NCI-H446 (cell line): ENCODE measurements at regions not wholly inside any gene's neighbourhood (a gene's known extent, or its start where the extent isn't known, plus 50 kb on each side); places are given as distances from the start of the nearest gene placed in this dataset.

ENCODE experiments used
- DNase-seq, 2 experiments: peaks; one replicate each; lab custom pipeline; 2025; lab: John Stamatoyannopoulos, UW

DNA sequence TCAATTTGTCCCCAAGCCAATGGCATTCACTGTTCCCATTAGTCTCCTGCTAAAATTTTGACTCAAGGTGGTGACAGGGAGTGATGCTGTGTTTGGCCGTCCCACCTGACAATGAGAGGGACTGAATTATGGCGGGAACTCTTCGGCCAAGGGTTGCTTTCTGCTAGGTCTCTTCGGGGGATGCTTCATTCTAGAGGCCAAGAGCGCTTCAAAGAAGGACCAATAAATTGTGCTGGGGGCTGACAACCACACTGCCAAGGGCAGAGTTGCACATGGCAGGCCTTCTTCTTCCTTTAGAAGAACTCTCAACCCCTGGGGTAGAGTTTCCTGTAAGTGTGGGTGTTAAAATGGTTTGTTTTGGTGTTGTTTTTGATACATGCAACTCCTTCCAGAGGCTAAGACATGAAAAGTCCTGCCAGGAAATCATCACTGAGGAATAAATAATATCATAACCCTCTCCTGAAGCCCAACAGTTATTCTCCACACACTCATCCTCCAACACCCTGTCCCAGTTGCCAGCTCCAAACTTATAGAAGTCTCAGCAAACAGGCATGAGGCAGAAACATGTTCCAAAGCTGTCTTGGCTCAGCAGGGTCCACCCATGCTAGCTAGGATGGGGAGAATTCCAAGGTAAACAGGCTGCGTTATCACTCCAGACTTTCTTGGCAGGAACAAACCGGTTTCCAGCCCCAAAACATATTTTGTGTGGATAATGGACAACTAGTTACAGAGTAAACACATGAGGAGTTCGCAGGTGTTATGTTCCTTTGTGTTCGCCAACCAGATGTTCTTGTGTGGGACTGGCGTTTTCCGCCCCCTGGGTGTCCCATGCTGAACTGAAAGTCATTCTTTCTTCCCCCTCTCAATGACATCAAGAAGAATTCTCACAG lies 396.7 kb upstream of the RGMA start:
- DNase-seq, result no peak

DNA sequence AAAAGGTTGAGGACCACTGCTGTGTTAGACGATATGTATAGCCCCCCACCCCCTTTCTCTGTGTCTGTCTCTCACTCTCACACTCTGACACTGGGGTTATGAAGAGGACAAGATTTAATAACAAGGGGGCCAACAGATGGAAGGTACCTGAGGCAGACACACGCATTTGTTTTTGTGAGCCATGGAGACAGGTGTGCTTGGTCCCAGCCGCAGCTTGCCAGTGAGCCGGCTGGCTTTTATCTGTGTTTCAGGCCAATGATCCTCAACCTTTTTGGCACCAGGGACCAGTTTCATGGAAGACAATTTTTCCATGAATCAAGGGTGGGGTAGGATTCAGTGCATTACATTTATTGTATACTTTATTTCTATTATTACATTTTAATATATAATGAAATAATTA lies 394.9 kb upstream of the RGMA start:
- no peak for DNase-seq

DNA sequence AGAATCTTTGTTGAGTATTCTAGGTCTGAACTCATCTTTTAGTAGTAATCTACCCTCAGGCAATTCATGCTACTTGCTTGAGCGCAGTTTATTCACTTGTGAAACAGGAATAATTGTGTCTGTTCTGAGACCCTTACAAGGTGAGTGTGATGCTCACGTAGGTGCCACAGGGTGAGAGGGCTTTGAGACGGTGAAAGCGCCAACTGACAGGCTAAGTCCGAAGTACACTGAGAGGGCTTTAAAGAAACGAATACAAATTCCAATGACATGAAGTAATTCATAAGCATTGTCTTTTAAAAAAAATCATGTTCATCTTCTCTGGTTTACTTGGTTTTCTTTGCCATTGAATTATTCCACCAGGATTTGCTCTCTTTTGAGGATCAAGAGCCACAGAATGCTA lies 393.7 kb upstream of the RGMA start:
- DNase-seq, result no peak

DNA sequence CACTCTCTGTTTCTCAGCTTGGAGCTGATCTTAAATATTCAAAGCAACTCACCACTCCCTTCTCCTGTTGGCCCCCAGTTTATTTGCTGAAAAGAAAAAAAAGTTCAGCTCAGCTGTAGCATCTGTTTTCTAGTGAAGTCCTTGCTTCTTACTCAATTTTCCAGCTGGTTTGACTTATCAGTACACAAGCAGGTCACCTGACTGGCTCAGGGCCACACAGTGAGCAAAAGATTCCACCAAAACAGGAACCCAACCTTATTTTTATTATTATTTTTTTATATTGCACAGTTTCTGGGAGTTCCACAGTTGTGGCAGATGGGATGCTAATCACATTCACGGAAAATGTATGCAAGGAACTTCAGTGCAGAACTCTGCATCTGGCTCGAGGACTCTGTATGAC lies 390.7 kb upstream of the RGMA start:
- DNase-seq, result no peak

DNA sequence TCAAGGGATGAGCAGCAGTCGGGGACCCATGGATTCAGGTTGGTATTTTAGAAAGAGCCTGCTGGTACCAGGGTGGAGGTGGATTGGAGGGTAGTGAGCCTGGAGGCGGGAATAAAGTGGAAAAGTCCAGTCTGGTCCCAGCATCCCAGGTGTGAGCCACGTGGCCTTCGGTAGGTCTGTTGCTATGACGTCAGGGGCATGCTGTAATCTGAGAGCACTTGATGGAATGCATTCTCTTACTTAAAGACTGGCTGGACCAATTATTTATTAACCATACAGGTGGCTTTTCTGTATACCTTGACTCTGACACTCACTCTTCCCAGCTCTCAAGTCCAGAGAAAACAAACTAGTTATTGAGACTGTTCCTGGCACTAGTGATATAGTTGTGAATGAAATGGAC lies 389.9 kb upstream of the RGMA start:
- no peak for DNase-seq

DNA sequence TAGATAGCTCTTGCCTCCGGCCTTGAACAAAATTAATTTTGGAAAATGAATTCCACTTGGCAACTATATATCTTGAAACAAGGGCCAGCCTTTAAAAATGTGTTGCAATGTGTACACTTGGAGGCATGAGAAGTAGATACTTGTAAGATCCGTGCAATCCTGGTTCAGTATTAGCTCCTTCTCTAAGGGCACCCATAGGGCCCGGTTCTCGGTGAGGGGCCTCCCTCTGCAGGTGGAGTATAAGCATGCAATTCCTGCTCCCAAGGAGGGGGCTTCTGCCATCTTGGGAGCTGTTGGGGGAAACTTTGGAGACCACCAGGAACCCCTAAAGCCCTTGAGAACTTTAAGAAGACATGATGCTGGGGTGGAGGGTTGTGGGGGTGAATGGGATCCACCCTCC lies 388.7 kb upstream of the RGMA start:
- DNase-seq, result no peak

DNA sequence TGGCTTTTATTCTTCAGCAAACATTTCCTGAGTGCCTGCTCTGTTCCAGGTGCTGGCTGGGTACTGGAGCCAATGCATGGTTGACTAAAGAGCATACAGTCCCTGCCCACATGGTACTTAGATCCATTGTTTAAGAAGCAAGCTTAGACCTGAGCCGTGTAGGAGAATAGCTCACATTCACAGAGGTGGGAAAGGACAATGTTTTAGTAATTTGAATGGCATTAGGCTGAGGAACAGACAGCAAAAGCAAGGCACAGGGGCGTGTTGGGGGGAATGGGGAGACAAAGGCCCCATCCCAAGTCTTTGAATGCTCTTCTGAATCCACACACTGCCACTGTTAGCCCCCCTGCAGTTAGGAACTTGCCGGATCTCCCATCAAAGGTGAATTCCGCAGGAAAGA lies 388.2 kb upstream of the RGMA start:
- no peak for DNase-seq

DNA sequence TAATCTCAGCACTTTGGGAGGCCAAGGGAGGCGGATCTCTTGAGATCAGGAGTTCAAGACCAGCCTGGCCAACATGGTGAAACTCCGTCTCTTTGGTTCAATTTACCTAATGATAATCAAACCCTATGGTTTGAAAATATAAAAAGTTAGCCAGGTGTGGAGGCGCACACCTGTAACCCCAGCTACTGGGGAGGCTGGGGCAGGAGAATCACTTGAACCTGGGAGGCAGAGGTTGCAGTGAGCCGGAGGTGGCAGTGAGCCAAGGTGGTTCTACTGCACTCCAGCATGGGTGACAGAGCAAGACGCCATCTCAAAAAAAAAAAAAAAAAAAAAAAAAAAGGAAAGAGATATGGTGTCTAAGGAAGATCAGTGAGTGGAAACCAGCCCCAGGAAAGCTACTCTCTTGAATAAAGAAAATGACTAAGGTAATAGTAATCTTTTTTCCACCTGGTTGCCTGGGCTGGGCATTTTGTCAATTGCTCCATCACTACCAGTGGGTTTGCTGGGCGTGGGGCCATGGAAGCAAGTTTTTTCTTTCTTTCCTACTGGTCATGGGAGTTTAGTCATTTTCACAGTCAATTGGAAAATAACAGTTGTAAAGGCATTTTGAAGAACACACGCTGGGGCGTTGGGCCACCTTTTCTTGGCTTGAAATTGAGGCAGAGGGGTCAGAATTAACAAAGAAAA lies 387.6 kb upstream of the RGMA start:
- no peak for DNase-seq

DNA sequence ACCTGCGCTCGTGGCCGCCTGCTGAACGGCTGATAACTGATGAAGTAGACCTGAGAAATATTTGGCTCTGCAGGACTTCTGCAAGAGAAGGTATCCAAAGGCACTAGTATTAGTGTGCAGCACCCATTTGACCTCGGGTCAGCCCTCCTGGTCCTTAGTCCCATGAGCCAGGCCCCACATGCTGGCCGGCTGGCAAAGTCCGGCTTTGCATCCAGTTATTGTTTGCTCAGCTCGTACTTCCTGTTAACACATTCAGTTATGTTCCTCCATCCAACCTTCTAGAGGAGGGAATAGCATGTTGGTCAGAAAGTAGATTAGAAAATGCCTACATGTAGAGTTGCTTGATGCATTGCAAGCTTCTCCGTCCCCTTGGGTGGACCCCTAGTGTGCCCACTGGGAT lies 385.7 kb upstream of the RGMA start:
- no peak for DNase-seq

DNA sequence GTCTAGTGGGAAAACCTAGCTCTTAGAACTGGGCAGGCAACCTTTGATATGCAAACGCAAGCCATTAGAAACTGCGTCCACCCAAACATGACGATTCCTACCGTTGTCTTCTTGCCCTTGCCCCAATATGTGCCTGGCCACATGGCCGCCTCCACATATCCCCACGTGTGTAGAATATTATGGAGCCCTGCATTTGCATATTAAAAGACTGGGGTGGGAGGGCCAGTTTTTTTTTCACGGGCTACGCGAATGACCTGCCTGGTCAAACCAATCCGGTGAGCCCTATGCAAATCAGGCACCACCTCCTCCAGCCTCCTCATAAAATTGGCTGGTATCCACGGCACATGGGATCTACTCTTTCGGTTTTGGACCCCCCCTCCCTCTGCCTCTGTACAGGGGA lies 381.0 kb upstream of the RGMA start:
- no peak for DNase-seq

DNA sequence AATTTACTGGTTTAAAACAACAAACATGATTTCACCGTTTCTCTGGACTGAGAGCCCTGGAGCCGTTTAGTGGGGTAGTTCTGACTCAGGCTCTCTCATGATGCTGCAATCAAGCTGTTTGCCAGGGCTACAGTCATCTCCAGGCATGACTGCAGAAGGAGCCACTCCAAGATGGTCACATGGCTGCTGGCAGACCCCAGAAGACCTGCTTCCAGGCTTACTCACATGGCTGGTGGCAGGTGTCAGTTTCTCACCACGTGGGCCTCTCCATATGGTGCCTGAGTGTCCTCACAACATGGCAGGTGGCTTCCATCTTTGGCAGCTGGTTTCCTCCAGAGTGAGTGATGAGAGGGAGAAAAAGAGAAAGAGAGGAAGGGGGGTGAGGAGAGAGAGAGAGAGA lies 378.3 kb upstream of the RGMA start:
- DNase-seq, result peak in 1 of 2 experiments; percentile 28

DNA sequence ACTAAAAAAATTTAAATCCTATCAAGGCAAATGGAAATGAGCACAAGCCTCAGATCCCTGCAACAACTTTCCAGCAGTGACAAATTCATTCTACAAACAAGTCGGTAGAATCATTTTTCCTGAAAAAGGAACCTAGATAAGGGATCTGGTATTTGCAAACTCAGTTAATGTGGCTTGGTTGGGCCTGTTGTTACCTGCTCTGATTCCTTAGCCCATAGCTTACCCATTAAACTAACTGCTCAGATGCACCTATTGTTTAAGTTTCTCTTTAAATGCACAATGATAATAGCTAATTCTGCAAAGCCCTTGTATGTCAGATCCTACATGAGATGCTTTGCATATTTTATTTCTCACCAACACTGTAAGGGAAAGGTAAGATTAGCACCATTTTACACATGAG lies 377.4 kb upstream of the RGMA start:
- no peak for DNase-seq

DNA sequence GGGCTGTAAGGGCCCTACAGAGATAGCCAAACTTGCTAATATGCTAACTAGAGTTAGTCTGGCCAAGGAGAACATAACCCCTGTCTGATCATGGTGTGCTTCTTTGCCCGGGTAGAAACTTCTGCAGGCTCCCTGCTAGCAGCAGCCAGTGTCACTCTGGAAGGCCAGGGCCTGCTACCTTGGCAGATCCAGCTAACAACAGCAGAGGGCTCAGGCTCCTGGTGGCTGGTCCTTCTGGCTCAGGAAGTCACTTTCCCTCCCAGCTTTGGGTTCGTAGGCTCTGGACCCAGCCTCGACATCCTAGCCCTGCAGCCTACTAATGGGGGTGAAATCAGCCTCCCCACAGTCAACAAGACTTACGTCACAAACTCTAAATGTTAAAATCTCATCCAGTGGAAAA lies 373.7 kb upstream of the RGMA start:
- no peak for DNase-seq

DNA sequence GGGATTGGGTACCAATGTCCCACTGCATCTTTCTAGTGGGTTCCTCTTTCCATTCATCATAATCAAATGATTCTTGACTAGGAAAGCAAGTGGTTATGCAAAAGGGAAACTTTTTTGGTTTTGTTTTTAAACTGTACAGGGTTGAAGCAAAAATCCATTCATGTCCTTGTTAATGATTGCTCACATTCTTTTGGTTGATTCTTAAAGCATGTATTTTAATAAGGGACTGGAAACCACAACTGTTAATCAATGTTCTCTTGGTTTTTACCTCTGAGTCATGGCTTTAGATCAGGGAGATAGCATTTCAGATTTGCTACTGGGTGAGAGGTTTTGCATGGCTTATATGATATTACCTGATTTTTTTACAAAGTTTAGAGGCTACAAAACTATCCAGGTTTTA lies 371.7 kb upstream of the RGMA start:
- DNase-seq, result no peak

DNA sequence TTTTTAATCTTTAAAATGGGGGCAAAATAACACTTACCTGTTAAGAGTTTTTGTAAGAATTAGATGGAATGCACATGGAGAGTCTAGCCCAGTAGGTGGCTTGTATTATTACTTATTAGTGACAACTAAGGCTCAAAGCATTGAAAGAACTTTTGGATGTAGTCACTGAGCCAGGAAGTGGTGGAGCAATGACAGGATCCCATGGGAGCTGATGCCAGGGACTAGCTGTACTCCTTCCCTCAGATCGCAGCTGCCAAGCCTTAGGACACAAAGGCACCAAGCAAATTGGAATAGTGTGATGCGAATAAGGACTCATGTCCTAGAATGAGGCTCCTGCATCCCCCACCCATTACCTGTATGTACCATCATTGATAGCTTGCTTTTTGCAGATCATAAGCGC lies 370.4 kb upstream of the RGMA start:
- no peak for DNase-seq

DNA sequence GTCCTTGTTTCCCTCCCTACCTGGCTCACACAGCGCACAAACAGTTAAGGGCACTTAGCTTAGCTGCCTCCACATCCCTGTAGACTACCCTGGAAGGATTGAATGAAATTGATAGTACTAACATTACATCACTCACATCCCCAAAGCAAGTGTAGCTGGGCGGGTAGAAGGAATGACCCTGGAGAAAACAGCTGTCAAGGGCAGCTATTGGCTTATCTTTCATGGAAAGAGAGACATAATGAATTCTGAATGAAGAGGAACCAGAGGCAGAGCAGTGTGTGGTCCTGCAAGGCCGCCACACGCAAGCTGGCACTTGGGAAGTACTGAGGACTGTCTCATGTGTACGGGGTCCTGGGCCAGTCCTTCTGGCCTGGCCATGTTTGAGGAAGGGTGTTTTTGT lies 369.6 kb upstream of the RGMA start:
- no peak for DNase-seq

DNA sequence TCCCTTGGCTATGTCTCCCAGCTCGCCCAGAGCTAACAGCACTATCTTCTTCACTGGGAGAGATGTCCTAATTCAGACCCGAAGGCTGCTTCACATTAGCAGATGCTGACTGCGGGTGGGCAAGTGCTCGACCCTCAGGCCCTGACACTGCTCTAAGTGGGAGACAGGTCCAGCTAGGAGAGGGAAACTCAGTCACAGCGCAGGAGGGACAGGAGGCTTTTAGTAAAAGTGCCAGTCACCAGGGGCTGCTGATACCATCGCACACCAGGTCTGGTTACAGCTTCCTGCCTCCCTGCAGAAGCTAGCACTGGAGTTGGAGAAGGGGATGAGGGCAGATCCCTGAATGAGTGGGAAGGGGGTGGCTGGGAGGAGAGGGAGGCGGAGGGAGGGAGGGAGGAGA lies 365.8 kb upstream of the RGMA start:
- DNase-seq, result no peak

DNA sequence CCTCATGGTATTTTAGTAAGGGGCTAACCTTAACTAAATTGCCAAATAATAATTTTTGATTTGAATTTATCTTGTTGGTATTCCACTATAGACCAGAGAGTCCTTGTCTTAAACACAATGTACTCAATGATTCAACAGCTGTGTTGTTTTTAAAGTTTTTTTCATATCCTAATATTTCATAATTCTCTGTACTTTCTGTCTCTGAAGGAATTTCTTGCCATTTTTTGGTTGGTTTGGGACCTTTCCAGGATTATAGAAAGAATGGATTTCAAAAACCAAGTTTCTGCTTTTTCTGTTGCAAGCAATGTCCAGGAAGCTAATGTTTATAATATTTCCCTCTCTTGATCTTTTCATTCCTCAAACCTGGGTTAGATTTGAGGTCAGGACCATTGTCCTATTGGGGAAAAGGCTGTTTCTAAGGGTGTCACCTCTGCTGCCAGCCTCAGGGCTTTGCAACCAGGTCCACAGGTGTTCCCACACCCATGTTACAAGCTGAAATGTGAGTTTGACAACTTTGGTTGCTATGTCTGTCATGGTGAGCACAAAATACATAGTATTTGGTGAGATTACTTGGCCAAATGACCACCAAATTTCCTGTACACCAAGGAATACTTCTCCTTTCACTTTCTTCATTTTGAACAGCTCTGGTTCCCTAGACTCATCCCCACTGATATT lies 363.7 kb upstream of the RGMA start:
- DNase-seq, result no peak

DNA sequence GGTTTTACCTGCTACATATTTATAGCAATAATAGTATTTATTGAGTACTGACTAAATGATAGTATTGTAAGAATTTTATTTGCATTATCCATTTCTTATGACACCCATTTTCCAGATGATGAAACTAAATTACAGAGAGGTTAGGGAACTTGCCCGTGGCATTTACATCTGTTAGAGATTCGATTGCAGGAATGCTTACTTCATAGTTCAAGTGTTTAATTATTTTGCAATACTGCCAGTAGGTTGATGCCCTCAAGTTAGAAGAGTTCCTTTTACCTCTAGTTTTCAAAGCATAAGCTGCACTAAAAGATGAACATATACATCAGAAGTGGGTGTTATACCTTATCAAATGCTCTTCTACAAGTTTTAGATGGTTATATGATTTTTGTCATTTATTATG lies 362.8 kb upstream of the RGMA start:
- DNase-seq, result no peak

DNA sequence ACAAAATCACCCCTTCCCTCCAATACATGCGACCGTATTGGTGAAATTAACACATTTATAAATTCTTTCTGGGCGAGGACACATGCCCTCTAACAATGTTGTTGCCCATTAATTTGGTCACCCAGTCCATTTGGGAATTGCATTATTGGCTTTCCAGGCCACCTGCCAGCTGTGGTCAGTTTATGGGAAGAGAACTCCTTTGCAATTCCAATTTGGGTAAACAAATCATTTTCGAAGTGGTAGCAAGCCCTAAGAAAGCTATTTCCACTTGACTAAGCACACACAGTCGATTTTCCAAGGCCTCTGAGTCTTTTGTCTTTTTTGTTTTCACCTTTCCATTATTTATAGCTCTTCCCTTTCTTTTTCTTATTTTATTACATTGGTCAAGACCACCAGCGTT lies 362.3 kb upstream of the RGMA start:
- DNase-seq, result no peak

DNA sequence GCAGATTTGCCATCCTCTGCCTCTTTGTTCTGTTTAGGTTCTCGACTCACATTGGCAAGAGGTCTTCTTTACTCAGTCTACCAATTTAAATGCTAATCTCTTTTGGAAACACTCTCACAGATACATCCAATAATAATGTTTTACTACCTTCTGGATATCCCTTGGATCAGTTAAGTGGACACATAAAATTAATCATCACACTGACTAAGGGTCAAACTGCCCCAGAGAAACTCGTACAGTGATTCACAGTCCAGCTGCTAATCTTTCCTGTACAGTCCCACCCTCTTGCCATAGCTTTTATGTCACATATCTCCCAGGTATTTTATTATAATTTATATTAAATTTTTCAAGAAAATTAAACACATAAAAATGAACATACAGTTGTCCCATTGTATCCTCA lies 360.8 kb upstream of the RGMA start:
- DNase-seq, result no peak

DNA sequence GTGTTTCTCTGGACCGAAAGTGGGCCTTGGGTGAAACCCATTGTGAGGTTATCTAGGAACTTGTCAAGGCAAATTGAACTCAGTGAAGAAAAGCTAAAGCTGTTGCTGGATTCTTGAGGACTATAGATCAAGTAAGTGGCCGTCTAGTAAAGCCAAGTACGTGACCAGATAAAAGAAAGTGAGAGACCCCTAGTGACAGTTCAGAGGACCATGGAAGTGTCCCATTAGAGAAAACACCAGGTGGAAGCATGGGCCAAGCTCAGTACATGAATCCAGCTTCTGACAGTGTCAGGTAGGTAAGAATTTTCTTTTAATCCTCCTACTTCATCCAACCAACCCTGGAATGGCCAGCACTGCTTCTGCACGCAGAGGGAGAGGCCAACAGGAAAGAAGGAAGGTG lies 349.3 kb upstream of the RGMA start:
- no peak for DNase-seq

DNA sequence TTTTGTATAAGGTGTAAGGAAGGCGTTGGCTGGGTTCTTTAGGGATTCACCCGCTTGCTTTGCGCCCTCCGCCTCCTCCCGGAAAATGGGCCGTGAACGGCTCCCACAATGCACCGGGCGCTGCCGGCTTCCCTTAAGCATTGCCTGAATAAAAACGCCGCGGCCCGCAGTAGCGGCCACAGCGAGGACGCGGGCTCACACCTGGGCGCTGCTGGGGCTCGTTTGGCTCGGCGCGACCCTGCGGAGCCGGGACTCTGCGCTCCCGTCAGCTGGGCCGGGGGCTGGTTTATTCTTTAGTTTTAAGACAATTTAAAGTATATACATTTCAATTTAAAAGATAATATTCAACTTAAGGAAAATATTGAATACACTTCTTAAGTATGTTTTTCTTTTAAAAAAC lies 343.5 kb upstream of the RGMA start:
- no peak for DNase-seq
